Keratinocyte (primary cell): ENCODE measurements at regions not wholly inside any gene's neighbourhood (a gene's known extent, or its start where the extent isn't known, plus 50 kb on each side); places are given as distances from the start of the nearest gene placed in this dataset.

Experiments
- DNase-seq: peaks from one replicate; pipeline ENCODE4 v3.0.0-alpha.2; 2011; ENCODE audit warnings: low read depth, missing footprints, low spot score
- FAIRE-seq: peaks from 2 replicates; lab custom pipeline; 2011; peaks lifted over from hg19 to GRCh38; lab: Jason Lieb, UNC
- H2AFZ ChIP-seq: 2 replicates; pipeline ENCODE4 v1.6.0; 2012; ENCODE audit warnings: low read length, control low read depth, inconsistent platforms; ENCODE audit not compliant: control insufficient read depth
- H3K27ac ChIP-seq: 2 replicates; pipeline ENCODE4 v1.5.1; 2011; ENCODE audit warnings: low read length; ENCODE audit not compliant: control insufficient read depth, insufficient read depth
- H3K27me3 ChIP-seq: 3 replicates; pipeline ENCODE4 v1.6.0; 2011; ENCODE audit warnings: low read length; ENCODE audit not compliant: control insufficient read depth, insufficient read depth; ENCODE audit errors: extremely low read depth
- H3K36me3 ChIP-seq, 2 experiments: 2 replicates in 1 of 2; 3 replicates in 1 of 2; pipeline ENCODE4 v1.5.1; 2011; ENCODE audit warnings: low read length in 2 of 2, mild to moderate bottlenecking in 1 of 2; ENCODE audit not compliant: control insufficient read depth in 2 of 2, insufficient read depth in 2 of 2; ENCODE audit errors: extremely low read depth in 1 of 2
- H3K4me1 ChIP-seq: 3 replicates; pipeline ENCODE4 v1.5.1; 2011; ENCODE audit warnings: low read length; ENCODE audit not compliant: control insufficient read depth, insufficient read depth; ENCODE audit errors: extremely low read depth
- H3K4me2 ChIP-seq: 3 replicates; pipeline ENCODE4 v1.6.0; 2011; ENCODE audit warnings: low read depth, low read length; ENCODE audit not compliant: control insufficient read depth, insufficient read depth; ENCODE audit errors: extremely low read depth
- H3K4me3 ChIP-seq, 3 experiments: fragments of 200-600 bp in 1 of 3; sonication (generic) in 1 of 3; 2 replicates in 2 of 3; 3 replicates in 1 of 3; pipeline ENCODE4 v1.5.1; 2011 to 2016; ENCODE audit warnings: low read length in 3 of 3, mild to moderate bottlenecking in 3 of 3, control low read depth in 2 of 3, inconsistent platforms in 1 of 3, low read depth in 1 of 3, mixed read lengths in 1 of 3, mixed run types in 1 of 3, moderate library complexity in 1 of 3; ENCODE audit not compliant: control insufficient read depth in 2 of 3, insufficient read depth in 2 of 3; ENCODE audit errors: extremely low read depth in 1 of 3
- H3K79me2 ChIP-seq: 2 replicates; pipeline ENCODE4 v1.6.0; 2012; ENCODE audit warnings: low read length; ENCODE audit not compliant: control insufficient read depth, insufficient read depth
- H3K9ac ChIP-seq: 3 replicates; pipeline ENCODE4 v1.6.0; 2011; ENCODE audit warnings: low read length; ENCODE audit not compliant: control insufficient read depth, insufficient read depth; ENCODE audit errors: extremely low read depth
- H3K9me1 ChIP-seq: 3 replicates; pipeline ENCODE4 v1.6.0; 2011; ENCODE audit warnings: low read length; ENCODE audit not compliant: control insufficient read depth, insufficient read depth; ENCODE audit errors: extremely low read depth
- H3K9me3 ChIP-seq: 2 replicates; pipeline ENCODE4 v1.5.1; 2012; ENCODE audit warnings: low read depth, low read length; ENCODE audit not compliant: control insufficient read depth
- H4K20me1 ChIP-seq: 3 replicates; pipeline ENCODE4 v1.6.0; 2011; ENCODE audit warnings: low read length; ENCODE audit not compliant: control insufficient read depth, insufficient read depth; ENCODE audit errors: extremely low read depth
- EZH2 ChIP-seq: IDR thresholded peaks from one replicate; pipeline ENCODE4 v1.6.1; 2012; ENCODE audit warnings: inconsistent platforms, mild to moderate bottlenecking, low read length, moderate library complexity
- dilution Hi-C: fragments of 300-500 bp; cut with MboI; formaldehyde crosslinking; loops from one replicate; pipeline ENCODE4 v1.7.0; 2020; ENCODE audit warnings: low sequenced_read_pairs; ENCODE audit not compliant: extremely low pct_ligation_motif_present
- TF ChIP-seq, protein P1 (sequence below), 3 experiments: IDR thresholded peaks in 1 of 3; conservative IDR thresholded peaks in 1 of 3; optimal IDR thresholded peaks in 1 of 3; 2 replicates in 2 of 3; 3 replicates in 1 of 3; pipeline versions ENCODE3 to v1.5.1; 2011; ENCODE audit warnings: low read length in 3 of 3, mild to moderate bottlenecking in 3 of 3, moderate library complexity in 2 of 3, control low read depth in 1 of 3, inconsistent platforms in 1 of 3; ENCODE audit not compliant: insufficient read depth in 2 of 3; ENCODE audit errors: extremely low read depth in 1 of 3

DNA sequence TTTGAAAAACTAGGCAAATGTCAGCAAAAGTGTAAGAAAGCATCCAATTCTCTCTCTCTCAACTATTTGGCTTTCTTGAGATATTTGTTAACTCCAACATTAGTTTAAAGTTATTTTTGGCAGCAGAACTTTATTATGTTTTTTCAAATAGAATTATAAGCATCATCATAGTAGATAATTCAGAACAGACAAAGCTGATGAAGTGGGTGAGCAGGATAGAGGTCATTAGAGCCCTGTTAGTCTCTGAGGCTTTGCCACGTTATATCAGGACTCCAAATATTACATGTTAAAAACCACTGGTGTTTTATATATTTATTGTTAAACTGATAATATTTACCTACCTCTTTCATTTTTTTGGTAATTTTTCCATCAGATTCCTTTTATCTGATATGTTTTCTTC, 903.0 kb downstream of the FSTL5 start:
- TF ChIP-seq, protein P1, sequence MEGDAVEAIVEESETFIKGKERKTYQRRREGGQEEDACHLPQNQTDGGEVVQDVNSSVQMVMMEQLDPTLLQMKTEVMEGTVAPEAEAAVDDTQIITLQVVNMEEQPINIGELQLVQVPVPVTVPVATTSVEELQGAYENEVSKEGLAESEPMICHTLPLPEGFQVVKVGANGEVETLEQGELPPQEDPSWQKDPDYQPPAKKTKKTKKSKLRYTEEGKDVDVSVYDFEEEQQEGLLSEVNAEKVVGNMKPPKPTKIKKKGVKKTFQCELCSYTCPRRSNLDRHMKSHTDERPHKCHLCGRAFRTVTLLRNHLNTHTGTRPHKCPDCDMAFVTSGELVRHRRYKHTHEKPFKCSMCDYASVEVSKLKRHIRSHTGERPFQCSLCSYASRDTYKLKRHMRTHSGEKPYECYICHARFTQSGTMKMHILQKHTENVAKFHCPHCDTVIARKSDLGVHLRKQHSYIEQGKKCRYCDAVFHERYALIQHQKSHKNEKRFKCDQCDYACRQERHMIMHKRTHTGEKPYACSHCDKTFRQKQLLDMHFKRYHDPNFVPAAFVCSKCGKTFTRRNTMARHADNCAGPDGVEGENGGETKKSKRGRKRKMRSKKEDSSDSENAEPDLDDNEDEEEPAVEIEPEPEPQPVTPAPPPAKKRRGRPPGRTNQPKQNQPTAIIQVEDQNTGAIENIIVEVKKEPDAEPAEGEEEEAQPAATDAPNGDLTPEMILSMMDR (optimal IDR thresholded peaks at IDR 0.05 in 1 of 3, IDR thresholded peaks at IDR 0.05 in 1 of 3, conservative IDR thresholded peaks at IDR 0.05 in 1 of 3; ENCODE audit: extremely low read depth in 1 of 3, insufficient read depth in 2 of 3, low read length in 3 of 3) = no peak
- TF ChIP-seq EZH2 = no peak
- H3K4me1 ChIP-seq = no peaks in the 10 kb centered on the region
- no peaks in the 10 kb centered on the region for H3K9me1 ChIP-seq
- no peak overlapping the region for H3K4me2 ChIP-seq
- no peaks in the 10 kb centered on the region for H3K79me2 ChIP-seq
- no peaks in the 10 kb centered on the region for H3K9me3 ChIP-seq
- FAIRE-seq = no peak
- H2AFZ ChIP-seq = no peak overlapping the region
- no peaks in the 10 kb centered on the region for H4K20me1 ChIP-seq
- DNase-seq = no peak
- H3K27me3 ChIP-seq = no peaks in the 10 kb centered on the region
- dilution Hi-C loops = no loop called here
- H3K4me3 ChIP-seq = no peak overlapping the region
- no peak overlapping the region for H3K27ac ChIP-seq
- no peak overlapping the region for H3K9ac ChIP-seq
- H3K36me3 ChIP-seq = no peaks in the 10 kb centered on the region

DNA sequence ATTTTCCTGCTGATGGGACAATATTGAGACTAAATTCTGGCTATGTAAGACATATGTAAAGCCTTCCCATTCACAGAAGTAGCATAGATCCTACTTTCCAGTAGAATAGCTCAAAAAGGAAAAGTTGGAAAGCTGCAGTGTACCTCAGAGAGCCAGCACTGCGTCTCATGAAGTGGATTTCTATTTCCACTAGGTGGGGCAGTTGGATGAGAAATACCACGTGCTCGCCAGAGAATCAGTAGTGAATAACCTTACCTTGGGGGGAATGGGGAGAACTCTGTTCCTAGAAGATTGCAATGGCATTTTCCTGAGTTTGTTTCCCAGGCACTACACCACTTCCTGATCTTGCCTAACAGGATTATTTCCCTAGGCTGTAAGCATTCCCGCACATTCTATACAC, 907.1 kb downstream of the FSTL5 start:
- no peak for TF ChIP-seq EZH2
- TF ChIP-seq, protein P1 (optimal IDR thresholded peaks at IDR 0.05 in 1 of 3, IDR thresholded peaks at IDR 0.05 in 1 of 3, conservative IDR thresholded peaks at IDR 0.05 in 1 of 3; ENCODE audit: extremely low read depth in 1 of 3, insufficient read depth in 2 of 3, low read length in 3 of 3) = no peak
- Histone ChIP-seq H2AFZ (no peak overlapping the region), H3K4me1 (no peaks in the 10 kb centered on the region), H3K27ac (no peak overlapping the region), H3K4me3 (no peak overlapping the region), H3K9ac (no peak overlapping the region), H3K9me1 (no peaks in the 10 kb centered on the region), H3K27me3 (no peaks in the 10 kb centered on the region), H4K20me1 (no peaks in the 10 kb centered on the region), H3K4me2 (no peak overlapping the region), H3K9me3 (no peaks in the 10 kb centered on the region), H3K36me3 (no peaks in the 10 kb centered on the region), H3K79me2 (no peaks in the 10 kb centered on the region)
- no peak for FAIRE-seq
- no peak for DNase-seq
- dilution Hi-C loops = no loop called here
